Medulla oblongata (tissue), 1 donor: ENCODE measurements at regions not wholly inside any gene's neighbourhood (a gene's known extent, or its start where the extent isn't known, plus 50 kb on each side); places are given as distances from the start of the nearest gene placed in this dataset.
"Not testable (repeated sequence)": the region's sequence is repeated elsewhere in the genome, so short reads cannot be mapped to it uniquely, and the experiment has no call there.

Experiments used
- DNase-seq: peaks from one replicate; pipeline ENCODE4 v3.0.0-alpha.2; 2015; ENCODE audit errors: extremely low spot score

DNA sequence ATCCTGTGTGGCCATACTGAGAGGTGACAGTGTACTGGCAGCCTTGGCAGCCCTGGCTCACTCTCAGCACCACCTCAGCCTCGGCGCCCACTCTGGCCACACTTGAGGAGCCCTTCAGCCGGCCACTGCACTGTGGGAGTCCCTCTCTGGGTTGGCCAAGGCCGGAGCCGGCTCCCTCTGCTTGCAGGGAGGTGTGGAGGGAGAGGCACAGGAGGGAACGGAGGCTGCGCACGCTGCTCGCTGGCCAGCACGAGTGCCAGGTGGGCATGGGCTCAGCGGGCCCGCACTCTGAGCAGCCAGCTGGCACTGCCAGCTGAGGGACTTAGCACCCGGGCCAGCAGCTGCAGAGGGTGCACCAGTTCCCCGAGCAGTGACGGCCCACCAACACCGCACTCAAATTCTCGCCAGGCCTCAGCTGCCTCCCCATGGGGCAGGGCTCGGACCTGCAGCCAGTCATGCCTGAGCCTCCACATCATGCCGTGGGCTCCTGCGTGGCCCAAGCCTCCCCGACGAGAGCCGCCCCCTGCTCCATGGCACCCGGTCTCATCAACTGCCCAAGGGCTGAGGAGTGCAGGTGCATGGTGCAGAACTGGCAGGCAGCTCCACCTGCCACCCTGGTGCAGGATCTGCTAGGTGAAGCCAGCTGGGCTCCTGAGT is 184.4 kb upstream of the TOX3 start:
- DNase-seq, result no peak

DNA sequence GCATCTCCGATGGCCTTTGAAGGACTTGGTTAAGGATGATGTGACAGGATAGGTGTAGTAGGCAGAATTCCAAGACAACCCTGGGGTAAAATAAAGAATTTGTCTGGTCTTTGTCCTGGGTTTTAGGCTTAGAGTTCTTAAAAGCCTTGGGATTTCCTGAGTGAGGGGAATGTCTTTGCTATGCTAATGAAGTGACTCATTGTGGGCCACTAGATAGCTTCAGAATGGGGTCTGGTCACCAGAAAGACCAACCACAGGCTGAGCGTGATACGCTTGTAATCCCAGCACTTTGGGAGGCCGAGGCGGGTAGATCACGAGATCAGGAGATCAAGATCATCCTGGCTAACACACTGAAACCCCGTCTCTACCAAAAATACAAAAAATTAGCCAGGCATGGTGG is 182.8 kb upstream of the TOX3 start:
- no peak for DNase-seq

DNA sequence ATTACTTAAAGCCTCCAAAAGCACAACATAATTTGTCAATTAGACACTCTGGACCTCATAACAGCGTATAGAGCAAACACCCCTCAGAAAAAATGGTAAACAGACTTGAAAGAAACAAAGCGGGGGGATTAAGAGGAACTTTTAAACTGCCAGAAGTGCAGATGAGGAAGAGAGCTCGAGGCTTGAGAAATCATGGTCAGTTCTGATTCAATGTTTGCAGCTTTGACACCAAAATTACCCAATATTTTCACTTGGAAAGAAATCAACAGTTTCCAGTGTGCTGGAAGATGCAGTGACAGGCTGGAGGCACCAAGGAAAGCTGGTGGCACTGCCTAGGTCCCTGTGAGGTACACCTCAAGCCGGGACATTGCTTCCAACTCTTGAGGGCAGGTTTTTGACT is 180.9 kb upstream of the TOX3 start:
- no peak for DNase-seq

DNA sequence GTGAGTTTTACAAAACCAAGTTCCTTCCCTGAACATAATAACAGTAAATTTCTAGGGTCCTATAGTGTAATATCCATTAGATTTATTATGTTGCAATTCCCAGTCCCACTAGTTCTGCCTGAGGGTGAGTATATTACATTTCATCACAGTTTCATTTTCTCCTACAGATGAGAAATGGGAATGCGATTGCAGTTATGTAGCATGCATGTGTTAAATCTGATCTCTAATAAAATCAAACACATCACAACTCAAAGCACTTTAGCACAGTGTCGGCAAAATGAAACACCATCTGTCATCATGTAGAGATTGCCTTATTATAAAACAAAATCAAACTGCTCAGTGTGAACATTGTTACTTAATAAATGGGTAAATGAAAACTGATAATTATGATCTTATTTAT is 180.5 kb upstream of the TOX3 start:
- no peak for DNase-seq

DNA sequence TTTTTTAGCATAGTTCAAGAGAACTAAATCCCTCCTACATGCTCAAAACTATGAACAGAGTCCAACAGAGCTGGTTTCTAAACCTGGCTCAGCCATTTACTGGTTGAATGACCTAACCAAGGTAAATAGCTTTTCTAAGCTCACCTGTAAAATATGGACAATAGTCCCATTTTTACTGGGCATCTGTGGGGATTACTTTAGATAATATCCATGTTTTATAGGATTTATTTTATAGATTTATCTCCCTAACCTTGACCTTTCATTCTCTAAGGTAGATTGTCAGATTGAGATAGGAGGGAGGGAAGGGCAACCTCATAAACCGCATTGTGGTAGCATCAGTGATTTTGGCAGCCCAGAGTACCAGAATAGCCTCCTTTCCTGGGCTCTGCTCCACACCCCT is 178.5 kb upstream of the TOX3 start:
- no peak for DNase-seq

DNA sequence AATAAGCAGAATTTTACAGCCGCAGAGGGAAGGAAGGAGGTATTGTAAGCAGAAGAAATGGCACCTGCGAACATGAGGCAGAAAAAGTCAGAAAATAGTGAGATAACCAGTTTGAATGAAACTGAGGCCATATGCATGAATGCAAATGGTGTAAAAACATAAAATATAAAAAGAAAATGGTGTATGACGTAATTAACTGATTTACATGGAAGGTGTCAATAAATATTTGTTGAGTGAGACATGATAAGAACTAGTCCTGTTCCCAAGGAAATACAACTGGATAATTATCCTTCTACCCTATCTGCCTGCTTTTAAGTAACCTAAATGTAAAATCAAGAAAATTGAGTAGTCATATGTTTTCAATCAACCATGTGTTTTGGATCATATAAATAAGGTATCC is 178.1 kb upstream of the TOX3 start:
- DNase-seq, result no peak

DNA sequence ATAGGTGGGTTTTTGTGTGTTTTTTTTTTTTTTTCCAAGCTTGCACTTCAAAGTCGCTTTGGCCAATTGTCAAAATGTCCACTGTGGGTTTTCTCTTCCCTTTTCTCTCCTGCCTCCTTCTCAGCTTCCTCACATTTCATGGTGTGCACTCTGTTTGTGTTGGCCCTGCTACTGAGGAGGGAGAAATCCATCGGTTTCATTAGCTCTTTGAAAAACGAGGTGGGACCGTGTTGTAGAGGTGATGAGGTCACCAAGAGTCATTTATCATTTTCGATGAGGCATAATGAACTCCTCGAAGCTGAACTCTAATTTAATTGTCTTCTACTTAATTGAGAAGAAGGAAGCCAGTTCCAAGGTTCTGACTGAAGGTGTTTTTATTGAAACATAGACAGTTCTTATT is 174.4 kb upstream of the TOX3 start:
- DNase-seq, result no peak

DNA sequence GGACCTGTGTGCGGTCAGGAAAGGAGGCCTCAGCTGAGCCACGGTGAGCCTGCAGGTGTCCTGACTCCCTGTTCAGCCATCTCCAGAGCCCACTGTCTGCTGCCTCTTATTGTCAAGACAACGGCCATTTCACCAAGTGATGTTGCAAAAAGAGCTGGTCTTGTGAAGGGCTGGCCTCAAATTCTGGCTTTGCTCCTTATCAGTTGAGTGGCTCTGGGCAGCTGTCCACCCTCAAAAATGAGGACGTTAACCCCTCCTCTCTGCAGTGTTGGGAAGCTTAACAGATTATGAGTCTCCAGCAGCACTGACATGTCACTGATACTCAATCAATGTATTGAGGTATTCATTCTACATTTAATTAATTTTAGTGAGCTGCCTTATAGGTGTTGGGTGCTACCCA is 171.1 kb upstream of the TOX3 start:
- DNase-seq, result no peak

DNA sequence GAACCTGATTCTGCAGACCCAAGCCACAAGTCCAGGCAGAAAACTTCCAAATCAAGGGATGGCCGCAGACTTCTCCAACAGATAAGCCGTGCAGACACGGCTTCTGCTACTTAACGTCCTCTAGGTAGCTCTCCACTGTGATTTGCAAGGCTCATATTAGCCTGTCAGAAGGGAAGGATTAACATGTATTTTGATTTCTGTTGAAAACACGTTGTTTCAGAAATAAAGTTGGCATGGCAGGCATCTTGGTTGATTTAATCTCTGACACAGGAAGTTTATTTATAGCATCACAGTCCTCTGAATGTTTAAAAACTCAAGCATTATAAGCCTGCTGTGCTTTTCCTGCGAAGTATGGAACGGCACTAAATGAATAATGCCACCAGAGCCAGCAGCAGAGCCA is 166.8 kb upstream of the TOX3 start:
- no peak for DNase-seq

DNA sequence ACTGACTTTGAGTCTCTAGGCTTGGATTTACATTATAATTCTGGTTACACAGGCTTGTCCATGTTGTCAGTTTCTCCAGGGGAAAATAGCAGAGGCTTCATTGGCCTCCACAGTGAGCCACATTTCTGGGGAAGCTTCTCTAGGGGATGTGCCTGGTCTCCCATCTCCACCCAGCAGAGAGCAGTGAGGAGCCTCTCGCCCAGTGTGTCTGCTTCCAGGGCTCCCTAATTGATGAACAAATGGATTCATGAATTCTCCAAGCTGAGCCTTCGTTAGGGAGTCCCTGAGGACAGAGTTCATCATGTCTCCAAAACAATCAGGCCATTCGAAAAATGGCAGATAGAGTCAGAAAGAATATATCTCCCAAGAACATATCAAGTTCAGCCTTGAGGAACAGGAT is 162.4 kb upstream of the TOX3 start:
- DNase-seq, result no peak

DNA sequence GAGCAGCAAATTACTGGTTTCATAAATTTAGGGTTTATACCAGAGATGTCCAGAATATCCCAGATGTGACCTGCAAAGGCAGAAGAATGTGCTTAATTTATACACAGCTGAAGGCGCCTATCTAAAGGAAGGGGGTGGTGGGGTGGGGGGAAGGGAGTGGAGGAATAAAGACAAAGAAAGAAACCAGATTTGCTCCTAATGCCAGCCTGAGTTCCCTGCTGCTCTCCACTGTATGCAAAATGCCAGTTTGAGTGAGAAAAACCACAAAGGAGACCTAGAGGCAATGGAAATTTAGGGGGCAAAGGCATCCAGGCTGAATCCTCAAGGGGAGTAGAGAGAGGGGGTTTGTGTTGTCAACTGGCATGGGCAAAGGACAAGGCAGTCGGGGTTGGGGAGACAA is 161.5 kb upstream of the TOX3 start:
- no peak for DNase-seq

DNA sequence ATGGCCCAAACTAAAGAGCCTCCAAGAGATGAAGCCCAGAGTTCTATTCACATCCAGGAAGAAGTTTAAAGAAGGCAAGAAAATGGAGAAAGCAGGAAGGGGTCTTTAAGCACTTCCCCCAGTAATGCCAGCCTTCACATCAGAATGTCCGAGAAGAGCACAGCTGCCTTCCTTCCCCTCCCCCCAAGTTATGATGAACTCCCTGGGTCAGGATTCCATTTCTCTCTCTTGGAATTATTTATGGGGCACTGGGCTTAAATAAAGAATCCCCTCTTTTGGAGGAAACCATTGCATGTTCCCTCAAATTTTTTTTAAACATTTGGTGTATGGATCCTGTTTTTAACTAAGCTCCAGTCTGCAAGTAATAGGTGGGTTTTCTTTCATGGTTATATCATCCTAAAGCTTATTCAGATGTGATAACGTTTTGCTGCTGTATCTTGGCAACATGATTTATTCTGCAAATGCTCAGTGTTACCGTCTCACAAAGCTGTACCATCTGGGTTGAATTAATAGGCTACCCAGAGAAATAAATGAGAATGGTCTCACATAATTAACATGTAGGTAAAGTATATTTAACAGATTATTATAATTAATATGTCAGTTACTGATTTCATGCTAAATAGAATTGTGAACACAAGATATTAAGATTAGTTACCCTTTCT is 160.9 kb upstream of the TOX3 start:
- DNase-seq, result no peak

DNA sequence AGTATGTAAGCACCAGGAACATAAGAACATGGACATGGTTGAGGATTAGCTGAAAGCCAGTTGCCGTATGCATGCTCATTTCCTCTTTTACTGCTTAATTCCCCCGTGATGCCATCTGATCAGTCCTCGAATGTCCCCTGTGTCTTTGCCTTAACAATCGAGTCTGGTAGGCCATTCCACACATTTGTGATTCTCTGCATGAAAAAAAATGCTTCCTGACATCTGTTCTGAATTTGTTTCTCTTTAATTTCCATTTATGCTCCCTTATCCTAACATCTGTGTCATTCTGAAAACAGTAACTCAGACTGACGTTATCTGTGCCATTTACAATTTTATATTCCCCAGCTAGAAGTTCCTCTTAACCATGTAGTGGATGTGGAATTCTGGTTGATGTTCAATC is 158.2 kb upstream of the TOX3 start:
- DNase-seq, result no peak

DNA sequence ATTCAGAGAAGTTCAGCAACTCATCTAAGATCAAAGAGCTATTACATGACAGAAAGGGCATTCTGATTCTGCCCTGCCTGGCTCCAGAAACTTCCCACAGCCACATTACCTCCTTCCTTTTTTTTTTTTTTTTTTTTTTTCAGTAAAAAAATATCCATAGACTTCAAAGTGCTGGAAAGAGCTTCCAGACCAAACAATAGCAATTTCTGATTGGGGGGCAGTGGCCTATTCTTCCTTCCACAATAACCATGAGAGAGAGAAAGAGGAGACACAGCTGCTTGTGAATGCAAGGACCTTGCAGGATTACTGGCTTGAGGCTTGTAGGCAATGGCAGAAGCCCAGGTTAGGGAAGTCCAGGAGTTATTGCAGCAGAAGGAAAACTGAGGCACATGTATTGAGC is 151.0 kb upstream of the TOX3 start:
- no peak for DNase-seq

DNA sequence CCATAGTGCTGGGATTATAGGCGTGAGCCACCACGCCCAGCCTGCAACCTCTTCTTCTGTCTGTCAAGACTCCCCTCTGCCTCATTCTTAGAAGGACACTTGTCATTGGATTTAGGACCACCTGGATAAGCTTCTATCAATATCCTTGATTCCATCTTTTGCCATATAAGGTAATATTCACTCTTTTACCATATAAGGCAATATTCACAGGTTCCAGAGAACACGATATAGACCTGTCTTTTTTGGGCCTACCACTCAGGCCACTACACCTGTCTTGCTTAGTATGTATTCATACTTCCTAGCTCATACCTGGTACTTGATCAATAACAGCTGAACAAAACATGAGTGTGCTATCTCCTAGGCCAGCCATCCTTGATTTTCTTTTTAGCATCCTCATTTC is 149.2 kb upstream of the TOX3 start:
- DNase-seq, result no peak

DNA sequence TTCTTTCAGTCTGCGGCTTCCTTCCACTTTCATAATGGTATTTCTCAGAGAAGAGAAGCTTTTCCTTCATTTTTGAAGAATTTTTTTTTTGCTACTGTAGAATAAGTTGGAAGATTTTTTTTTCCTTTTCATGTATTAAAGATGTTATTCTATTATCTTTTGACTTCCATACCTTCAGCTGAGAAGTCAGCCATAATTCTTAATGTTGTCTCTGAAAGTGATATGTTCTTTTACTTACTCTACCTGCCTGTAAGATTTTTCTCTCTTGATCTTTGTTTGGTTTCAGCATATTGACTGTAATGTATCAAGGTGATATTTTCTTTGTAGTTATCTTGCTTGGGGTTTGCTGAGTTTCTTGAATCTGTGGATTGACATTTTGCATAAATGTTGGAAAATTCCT is 143.5 kb upstream of the TOX3 start:
- DNase-seq, result no peak

DNA sequence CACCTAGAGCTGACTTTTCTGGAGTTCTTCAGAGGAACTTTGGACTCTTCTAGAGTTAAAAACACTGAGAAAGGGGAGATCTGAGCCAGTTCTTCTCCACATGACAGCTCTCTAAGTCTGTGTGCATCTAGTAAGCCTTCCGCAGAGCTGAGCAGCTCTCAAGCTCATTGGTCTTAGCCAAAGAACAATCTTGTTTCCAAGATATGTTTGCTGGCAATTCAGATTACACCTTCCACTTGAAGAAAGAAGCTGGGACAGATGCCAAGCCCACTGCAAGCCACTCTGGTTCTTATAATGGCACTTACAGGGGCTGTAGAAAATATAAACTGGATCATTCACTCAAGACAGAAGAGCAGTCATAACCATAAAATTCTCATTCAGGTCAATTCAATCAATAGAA is 134.1 kb upstream of the TOX3 start:
- DNase-seq, result no peak

DNA sequence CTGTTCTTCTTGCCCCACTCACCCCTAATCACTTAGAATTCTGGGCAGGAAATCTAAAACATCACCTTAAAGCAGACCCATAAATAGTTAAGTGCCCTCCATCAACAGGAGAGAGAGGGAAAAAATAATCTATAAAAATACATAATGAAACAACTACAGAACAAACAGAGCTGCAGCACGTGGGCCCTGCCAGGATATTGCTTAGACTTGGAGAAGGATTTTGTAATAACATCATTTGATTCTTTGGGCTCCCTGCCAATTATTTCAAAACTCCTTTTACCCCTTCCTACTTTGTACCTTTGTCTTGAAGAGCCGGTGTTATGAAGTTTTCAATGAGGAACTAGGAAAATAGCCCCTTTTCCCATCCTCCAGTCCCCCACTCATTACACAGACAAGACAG is 130.6 kb upstream of the TOX3 start:
- no peak for DNase-seq

DNA sequence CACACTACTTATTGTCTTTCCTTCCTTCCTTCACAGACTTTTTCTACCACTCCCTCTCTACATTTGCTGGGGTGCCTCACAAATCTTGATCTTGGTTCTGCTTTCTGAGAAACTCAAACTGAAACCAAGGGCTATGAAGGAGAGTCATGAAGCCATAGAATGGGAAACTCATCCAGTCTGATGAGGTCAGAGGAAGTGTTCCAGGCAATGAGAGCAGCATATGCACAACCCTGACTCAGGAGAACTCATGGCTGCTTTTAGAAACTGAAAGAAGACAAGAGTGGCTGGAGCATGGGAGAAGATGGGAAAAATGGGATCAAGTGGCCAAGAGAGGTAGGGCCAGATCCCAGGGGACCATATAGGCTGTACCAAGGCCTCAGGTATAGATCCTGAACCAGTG is 130.0 kb upstream of the TOX3 start:
- DNase-seq, result no peak

DNA sequence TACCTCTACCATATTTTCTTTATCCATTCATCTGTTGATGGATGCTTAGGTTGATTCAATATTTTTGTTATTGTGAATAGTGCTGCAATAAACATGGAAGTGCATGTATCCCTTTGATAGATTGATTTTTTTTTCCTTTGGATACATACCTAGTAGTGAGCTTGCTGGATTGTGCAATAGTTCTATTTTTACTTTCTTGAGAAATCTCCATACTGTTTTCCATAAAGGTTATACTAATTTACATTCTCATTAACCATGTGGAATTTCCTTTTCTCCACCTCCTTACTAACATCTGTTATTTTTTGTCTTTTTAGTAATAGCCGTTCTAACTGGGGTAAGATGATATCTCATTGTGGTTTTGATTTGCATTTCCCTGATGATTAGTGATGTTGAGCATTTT is 124.6 kb upstream of the TOX3 start:
- no peak for DNase-seq

DNA sequence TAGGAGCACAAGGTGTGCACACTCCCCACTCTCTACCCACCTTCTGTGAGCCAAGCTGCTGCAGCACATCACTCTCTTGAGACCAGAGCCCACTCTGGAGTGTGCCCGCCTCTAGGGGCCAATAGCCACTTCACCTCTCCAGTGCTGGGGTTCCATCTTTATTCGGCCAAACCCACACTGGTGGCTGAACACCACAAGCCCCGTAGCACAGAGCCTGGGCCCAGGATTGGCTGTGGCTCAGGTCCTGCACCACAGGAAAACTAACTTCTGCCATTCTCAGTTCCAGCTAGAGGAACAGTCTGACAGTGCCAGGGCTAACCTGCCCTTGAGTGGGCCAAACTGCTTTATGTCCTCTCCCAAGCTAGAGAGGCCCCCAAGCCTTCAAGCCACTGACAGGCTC is 111.0 kb upstream of the TOX3 start:
- DNase-seq, result no peak

DNA sequence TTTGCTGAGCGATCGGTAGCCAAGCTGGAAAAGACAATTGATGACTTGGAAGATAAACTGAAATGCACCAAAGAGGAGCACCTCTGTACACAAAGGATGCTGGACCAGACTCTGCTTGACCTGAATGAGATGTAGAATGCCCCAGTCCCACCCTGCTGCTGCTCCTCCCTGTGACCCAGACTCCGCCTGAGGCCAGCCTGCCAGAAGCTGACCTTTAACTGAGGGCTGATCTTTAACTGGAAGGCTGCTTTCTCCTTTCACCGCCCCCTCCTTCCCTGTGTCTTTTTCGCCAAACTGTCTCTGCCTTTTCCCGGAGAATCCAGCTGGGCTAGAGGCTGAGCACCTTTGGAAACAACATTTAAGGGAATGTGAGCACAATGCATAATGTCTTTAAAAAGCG is 109.0 kb upstream of the TOX3 start:
- not testable (repeated sequence) for DNase-seq

DNA sequence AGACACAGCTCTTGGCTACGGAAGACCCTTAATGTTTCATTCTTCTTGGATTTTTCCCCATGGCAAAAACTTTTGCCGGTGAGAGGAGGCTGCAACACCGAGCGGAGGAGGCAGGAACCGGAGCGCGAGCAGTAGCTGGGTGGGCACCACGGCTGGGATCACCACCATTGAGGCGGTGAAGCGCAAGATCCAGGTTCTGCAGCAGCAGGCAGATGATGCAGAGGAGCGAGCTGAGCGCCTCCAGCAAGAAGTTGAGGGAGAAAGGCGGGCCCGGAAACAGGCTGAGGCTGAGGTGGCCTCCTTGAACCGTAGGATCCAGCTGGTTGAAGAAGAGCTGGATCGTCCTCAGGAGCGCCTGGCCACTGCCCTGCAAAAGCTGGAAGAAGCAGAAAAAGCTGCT is 108.2 kb upstream of the TOX3 start:
- DNase-seq, result not testable (repeated sequence)

DNA sequence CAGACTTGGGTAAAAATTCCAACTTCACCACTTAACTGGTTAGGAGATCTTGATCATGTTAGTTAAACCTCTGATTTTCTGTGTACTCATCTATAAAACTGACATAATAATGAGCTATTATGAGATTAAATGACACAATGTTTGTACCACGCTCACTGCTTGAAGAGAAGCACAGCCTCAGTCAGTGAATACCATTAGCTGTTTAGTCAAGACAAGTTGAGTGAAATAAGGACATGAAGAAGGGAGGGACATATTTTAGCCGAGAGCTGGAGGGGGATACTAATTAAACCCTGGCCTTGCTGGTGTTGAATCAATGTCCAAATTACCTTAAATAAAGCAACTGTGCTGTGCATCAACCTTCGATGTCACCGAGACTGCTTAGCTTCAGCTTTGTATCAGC is 105.1 kb upstream of the TOX3 start:
- DNase-seq, result no peak
